H54 (cell line): ENCODE measurements at regions not wholly inside any gene's neighbourhood (a gene's known extent, or its start where the extent isn't known, plus 50 kb on each side); places are given as distances from the start of the nearest gene placed in this dataset.

Experiments
- DNase-seq: peaks from one replicate; pipeline ENCODE4 v3.0.0; 2011; ENCODE audit warnings: low spot score, mixed read lengths; ENCODE audit not compliant: insufficient read length
- FAIRE-seq: peaks from 3 replicates; lab custom pipeline; 2011; peaks lifted over from hg19 to GRCh38; lab: Jason Lieb, UNC
- POLR2A ChIP-seq: IDR thresholded peaks from 2 replicates; pipeline ENCODE4 v1.6.1; 2011; ENCODE audit warnings: low read depth, mild to moderate bottlenecking, low read length

GRCh38 chr1:47679301-47679791 is 241.5 kb downstream of the FOXD2 start:
- FAIRE-seq (no peak), DNase-seq (no peak)
- no peak for TF ChIP-seq POLR2A

GRCh38 chr1:47679826-47680225 is 242.0 kb downstream of the FOXD2 start:
- FAIRE-seq (no peak), DNase-seq (no peak)
- TF ChIP-seq POLR2A: no peak

GRCh38 chr1:47680815-47681475 is 243.1 kb downstream of the FOXD2 start:
- no peak for DNase-seq
- no peak for TF ChIP-seq POLR2A
- no peak for FAIRE-seq

DNA sequence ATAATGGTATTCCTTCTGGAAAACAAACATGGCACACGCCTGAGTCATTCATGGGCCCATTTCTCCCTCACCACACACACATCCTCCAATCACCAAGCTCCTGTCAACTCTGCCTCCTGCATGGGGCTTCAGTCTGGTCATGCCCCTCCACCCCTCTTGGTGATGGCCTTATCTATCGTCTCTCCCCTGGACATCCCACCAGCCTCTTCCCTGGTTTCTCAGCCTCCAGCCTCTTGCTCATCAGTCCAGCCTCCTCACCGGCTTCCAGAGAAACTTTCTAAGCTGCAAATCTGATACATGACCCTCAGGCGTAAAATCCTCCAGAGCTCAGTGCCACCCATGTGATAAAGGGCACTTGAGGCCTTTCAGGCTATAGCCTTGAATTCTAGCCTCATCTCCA is 243.9 kb downstream of the FOXD2 start:
- no peak for FAIRE-seq
- no peak for DNase-seq
- TF ChIP-seq POLR2A: no peak

GRCh38 chr1:47682198-47682597 is 244.4 kb downstream of the FOXD2 start:
- no peak for TF ChIP-seq POLR2A
- FAIRE-seq (no peak), DNase-seq (no peak)

DNA sequence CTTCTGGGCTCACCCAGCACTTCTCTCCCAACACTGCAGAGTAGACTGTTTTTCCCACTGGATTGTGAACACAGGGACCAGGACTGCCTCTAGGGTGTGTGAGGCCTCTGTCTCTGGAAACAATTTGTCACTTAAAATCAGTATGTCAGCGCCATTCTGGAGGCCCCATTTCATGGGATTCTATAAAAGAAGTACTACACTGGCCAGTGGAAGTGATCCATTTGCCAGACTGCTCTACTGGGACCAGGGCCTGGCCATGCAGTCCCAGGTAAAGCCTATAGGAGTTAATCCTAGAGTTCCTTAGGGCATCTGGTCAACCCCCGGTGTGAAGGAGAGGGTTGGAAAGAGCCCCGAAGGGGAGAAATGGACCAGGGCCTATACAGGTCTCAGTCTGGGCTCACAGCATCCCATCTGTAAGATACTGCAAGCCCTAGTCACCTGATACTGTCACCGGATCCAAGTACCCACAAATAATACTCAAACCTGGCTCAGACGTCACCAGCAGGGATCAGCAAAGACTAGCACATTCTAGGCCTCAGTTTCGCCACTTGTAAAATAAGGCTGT is 245.0 kb downstream of the FOXD2 start:
- FAIRE-seq (no peak), DNase-seq (no peak)
- TF ChIP-seq POLR2A: no peak

GRCh38 chr1:47683401-47683800 is 245.6 kb downstream of the FOXD2 start:
- TF ChIP-seq POLR2A: no peak
- FAIRE-seq: no peak
- DNase-seq: no peak

DNA sequence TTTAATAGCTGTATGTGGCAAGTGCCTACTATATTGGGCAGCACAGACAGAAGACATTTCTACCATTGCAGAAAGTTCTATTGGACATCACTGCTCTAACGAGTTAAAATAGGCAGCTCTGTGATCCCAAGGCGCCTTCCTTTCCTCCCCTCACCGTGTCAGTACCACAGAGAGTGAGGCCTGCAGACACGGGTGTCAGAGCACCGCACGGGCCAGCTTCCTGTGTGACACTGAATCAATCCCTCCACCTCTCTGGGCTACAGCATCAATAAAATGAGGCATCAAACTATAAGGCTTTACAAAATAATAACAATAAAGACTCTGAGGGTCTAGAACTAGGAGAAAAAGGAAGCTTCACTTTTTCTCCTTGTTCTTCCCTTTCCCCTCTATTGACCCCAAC is 246.7 kb downstream of the FOXD2 start:
- DNase-seq (no peak), FAIRE-seq (no peak)
- TF ChIP-seq POLR2A: no peak

- DNase-seq (no peak), FAIRE-seq (no peak)
- no peak for TF ChIP-seq POLR2A
Observed at GRCh38 chr1:47684964-47685762, 247.3 kb downstream of the FOXD2 start.

DNA sequence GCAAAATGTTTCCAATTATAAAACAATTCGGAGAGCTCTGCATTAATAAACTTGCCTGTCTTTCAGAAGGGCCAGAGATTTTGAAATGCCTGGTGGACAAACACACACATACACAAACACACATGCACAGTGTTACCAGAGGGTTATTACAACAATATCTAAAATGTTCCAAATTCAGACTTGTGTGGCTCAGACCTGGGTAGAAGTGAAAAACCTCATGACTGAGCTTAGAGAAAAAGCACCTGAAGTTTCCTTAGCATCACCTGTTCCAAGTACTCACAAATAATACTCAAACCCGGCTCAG is 247.9 kb downstream of the FOXD2 start:
- FAIRE-seq (no peak), DNase-seq (no peak)
- no peak for TF ChIP-seq POLR2A

GRCh38 chr1:47686731-47687630 is 249.1 kb downstream of the FOXD2 start:
- FAIRE-seq: no peak
- no peak for TF ChIP-seq POLR2A
- DNase-seq: no peak

DNA sequence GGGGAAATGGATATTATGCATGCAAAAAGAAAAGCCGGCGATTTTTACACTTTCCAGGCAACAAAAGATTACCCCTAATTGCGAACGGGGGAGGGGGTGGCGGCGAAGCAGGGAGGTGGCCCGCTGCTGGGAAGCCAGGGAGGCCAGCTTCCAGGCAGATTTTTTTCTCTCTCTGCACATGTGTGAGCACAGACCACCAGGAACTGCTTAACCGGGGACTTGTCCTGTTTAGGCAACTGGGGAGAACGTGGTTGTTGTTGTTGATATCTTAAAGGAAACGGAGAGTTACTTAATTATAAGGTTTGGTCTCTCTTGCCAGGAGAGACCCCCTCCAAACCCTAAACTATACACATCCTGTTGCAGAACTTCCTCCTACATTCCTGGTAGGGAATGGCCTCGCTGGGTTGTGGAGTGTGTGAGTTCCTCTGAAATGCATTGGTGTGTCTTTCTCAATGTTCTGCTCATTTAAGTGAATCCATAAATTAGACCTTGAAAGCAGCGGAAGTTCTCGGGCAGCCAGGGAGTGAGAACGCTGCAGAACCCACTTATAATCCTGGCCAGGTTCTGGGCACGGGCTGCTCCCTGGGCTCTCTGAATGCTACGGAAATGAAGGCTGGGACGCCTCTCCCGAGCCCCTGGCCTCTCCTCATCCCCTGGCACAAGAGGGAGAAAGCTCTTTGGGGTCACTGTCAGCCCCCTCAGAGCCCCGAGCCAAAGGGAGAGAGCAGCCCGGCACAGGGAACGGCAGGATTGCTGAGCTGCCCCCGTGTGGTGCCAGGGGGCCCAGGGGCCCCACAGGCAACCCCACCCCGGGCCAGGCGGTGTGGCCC is 250.0 kb downstream of the FOXD2 start:
- DNase-seq (no peak), FAIRE-seq (no peak)
- TF ChIP-seq POLR2A: no peak
